H1 (cell line): ENCODE measurements at regions not wholly inside any gene's neighbourhood (a gene's known extent, or its start where the extent isn't known, plus 50 kb on each side); places are given as distances from the start of the nearest gene placed in this dataset.

Experiments used
- CTCF ChIA-PET: fragments of 300-600 bp; sonication (Branson Sonifier 250); formaldehyde crosslinking; loops from one replicate; lab custom pipeline; 2021; ENCODE audit not compliant: partially characterized antibody; lab: Charles Lee
- POLR2A ChIA-PET: fragments of 300-600 bp; sonication (Branson Sonifier 250); formaldehyde crosslinking; loops from one replicate; lab custom pipeline; 2021; ENCODE audit warnings: inconsistent platforms; ENCODE audit not compliant: partially characterized antibody; lab: Charles Lee
- DNase-seq, 2 experiments: peaks; one replicate each; pipeline versions ENCODE4 v3.0.0 to v3.0.0-alpha.2; 2010 to 2022; ENCODE audit warnings: low spot score in 2 of 2, low read depth in 1 of 2, mixed read lengths in 1 of 2
- FAIRE-seq: peaks from 2 replicates; lab custom pipeline; 2011; peaks lifted over from hg19 to GRCh38; lab: Jason Lieb, UNC
- H2AFZ ChIP-seq: 2 replicates; pipeline ENCODE4 v1.8.1; 2012; ENCODE audit warnings: low read length, inconsistent platforms
- H2AK5ac ChIP-seq: 2 replicates; pipeline ENCODE4 v1.6.1; 2013; ENCODE audit warnings: low read depth, low read length
- H2BK120ac ChIP-seq: replicated peaks from 2 replicates; pipeline ENCODE3; 2013; ENCODE audit warnings: low read depth, low read length, inconsistent platforms
- H2BK12ac ChIP-seq: 2 replicates; pipeline ENCODE4 v1.6.1; 2013; ENCODE audit warnings: low read depth, low read length
- H2BK15ac ChIP-seq: 2 replicates; pipeline ENCODE4 v1.6.1; 2013; ENCODE audit warnings: low read length
- H2BK20ac ChIP-seq: 2 replicates; pipeline ENCODE4 v1.6.1; 2013; ENCODE audit warnings: low read length
- H2BK5ac ChIP-seq: 2 replicates; pipeline ENCODE4 v1.6.1; 2013; ENCODE audit warnings: low read depth, low read length
- H3K14ac ChIP-seq: 2 replicates; pipeline ENCODE4 v1.6.1; 2013; ENCODE audit warnings: inconsistent platforms; ENCODE audit not compliant: insufficient read length
- H3K18ac ChIP-seq: 2 replicates; pipeline ENCODE4 v1.6.1; 2013; ENCODE audit warnings: low read length; ENCODE audit errors: extremely low read depth
- H3K23ac ChIP-seq: 2 replicates; pipeline ENCODE4 v1.6.1; 2013; ENCODE audit warnings: inconsistent platforms; ENCODE audit not compliant: insufficient read length
- H3K23me2 ChIP-seq: 2 replicates; pipeline ENCODE4 v1.6.1; 2013; ENCODE audit warnings: low read depth, low read length
- H3K27ac ChIP-seq: 2 replicates; pipeline ENCODE4 v1.6.1; 2011; ENCODE audit warnings: low read depth, low read length, inconsistent platforms
- H3K27me3 ChIP-seq, 4 experiments: replicated peaks in 1 of 4; 1 replicate in 1 of 4; 2 replicates in 3 of 4; pipeline versions ENCODE4 v1.6.1 to v1.8.1; 2011 to 2013; ENCODE audit warnings: low read length in 3 of 4, mild to moderate bottlenecking in 3 of 4, inconsistent platforms in 2 of 4, mixed read lengths in 2 of 4, moderate library complexity in 1 of 4; ENCODE audit not compliant: control insufficient read depth in 3 of 4, insufficient read depth in 3 of 4; ENCODE audit errors: extremely low read depth in 1 of 4
- H3K36me3 ChIP-seq, 4 experiments: 2 replicates each; pipeline versions ENCODE4 v1.6.1 to v1.8.1; 2011 to 2013; ENCODE audit warnings: mild to moderate bottlenecking in 4 of 4, low read length in 3 of 4, moderate library complexity in 2 of 4, control low read depth in 1 of 4, inconsistent platforms in 1 of 4; ENCODE audit not compliant: insufficient read depth in 4 of 4, control insufficient read depth in 2 of 4
- H3K4ac ChIP-seq: replicated peaks from 2 replicates; pipeline ENCODE3; 2013; ENCODE audit warnings: low read length, low read depth, mixed read lengths, inconsistent platforms; ENCODE audit not compliant: insufficient read length
- H3K4me1 ChIP-seq, 4 experiments: replicated peaks in 1 of 4; 1 replicate in 1 of 4; 2 replicates in 3 of 4; pipeline versions ENCODE4 v1.6.1 to v1.8.1; 2011 to 2013; ENCODE audit warnings: low read length in 3 of 4, inconsistent platforms in 2 of 4, mixed read lengths in 1 of 4; ENCODE audit not compliant: insufficient read depth in 4 of 4, control insufficient read depth in 3 of 4
- H3K4me2 ChIP-seq, 2 experiments: 2 replicates each; pipeline versions ENCODE4 v1.6.1 to v1.8.1; 2011 to 2013; ENCODE audit warnings: low read depth in 2 of 2, low read length in 2 of 2, control low read depth in 1 of 2, inconsistent platforms in 1 of 2, mild to moderate bottlenecking in 1 of 2; ENCODE audit not compliant: insufficient read depth in 1 of 2
- H3K4me3 ChIP-seq, 4 experiments: fragments of 200-600, 300-600 bp in 1 of 4; sonication (generic), shearing (Covaris generic), sonication (Bioruptor Twin) in 1 of 4; 2 replicates each; pipeline versions ENCODE4 v1.5.1 to v1.8.1; 2011 to 2016; ENCODE audit warnings: low read length in 4 of 4, low read depth in 3 of 4, control low read depth in 2 of 4, inconsistent platforms in 2 of 4, mild to moderate bottlenecking in 2 of 4, mixed read lengths in 1 of 4, moderate library complexity in 1 of 4; ENCODE audit not compliant: insufficient read depth in 2 of 4; ENCODE audit errors: extremely low read depth in 1 of 4
- H3K56ac ChIP-seq: replicated peaks from 2 replicates; pipeline ENCODE3; 2013; ENCODE audit warnings: low read depth, mild to moderate bottlenecking, mixed read lengths, low read length, inconsistent platforms; ENCODE audit not compliant: insufficient read length
- H3K79me1 ChIP-seq: 2 replicates; pipeline ENCODE4 v1.6.1; 2013; ENCODE audit warnings: low read depth, low read length, control low read depth
- H3K79me2 ChIP-seq, 2 experiments: 2 replicates each; pipeline versions ENCODE4 v1.6.1 to v1.8.1; 2012 to 2013; ENCODE audit warnings: low read length in 2 of 2, mild to moderate bottlenecking in 2 of 2, inconsistent platforms in 1 of 2; ENCODE audit not compliant: insufficient read depth in 2 of 2, control insufficient read depth in 1 of 2
- H3K9ac ChIP-seq, 4 experiments: replicated peaks in 1 of 4; 1 replicate in 1 of 4; 2 replicates in 3 of 4; pipeline versions ENCODE4 v1.6.1 to v1.8.1; 2011 to 2013; ENCODE audit warnings: low read depth in 3 of 4, low read length in 3 of 4, control low read depth in 2 of 4, mild to moderate bottlenecking in 2 of 4, moderate library complexity in 2 of 4, inconsistent platforms in 1 of 4; ENCODE audit errors: extremely low read depth in 1 of 4
- H3K9me3 ChIP-seq, 2 experiments: 2 replicates each; pipeline versions ENCODE4 v1.6.1 to v1.8.1; 2012 to 2013; ENCODE audit warnings: mild to moderate bottlenecking in 2 of 2, moderate library complexity in 2 of 2, control low read depth in 1 of 2, inconsistent platforms in 1 of 2, low read depth in 1 of 2, low read length in 1 of 2, mixed read lengths in 1 of 2; ENCODE audit not compliant: insufficient read depth in 2 of 2
- H4K20me1 ChIP-seq, 2 experiments: replicated peaks in 1 of 2; 2 replicates each; pipeline versions ENCODE3 to v1.8.1; 2011 to 2013; ENCODE audit warnings: inconsistent platforms in 2 of 2, low read length in 2 of 2, mild to moderate bottlenecking in 1 of 2; ENCODE audit not compliant: insufficient read depth in 2 of 2, control insufficient read depth in 1 of 2
- H4K5ac ChIP-seq: 2 replicates; pipeline ENCODE4 v1.6.1; 2013; ENCODE audit warnings: low read length, low read depth, mixed read lengths, inconsistent platforms; ENCODE audit not compliant: insufficient read length
- H4K8ac ChIP-seq: 2 replicates; pipeline ENCODE4 v1.8.0; 2013; ENCODE audit warnings: mild to moderate bottlenecking, moderate library complexity, low read length, inconsistent platforms; ENCODE audit not compliant: insufficient read depth; ENCODE audit errors: extremely low read depth
- H4K91ac ChIP-seq: replicated peaks from 2 replicates; pipeline ENCODE3; 2013; ENCODE audit warnings: low read length, mixed read lengths, inconsistent platforms; ENCODE audit not compliant: insufficient read length
- ASH2L ChIP-seq: fragments of 200-600, 300-600 bp; sonication (generic); IDR thresholded peaks from one replicate; pipeline ENCODE4 v1.7.1; 2017; ENCODE audit warnings: low read length
- EGR1 ChIP-seq: IDR thresholded peaks from 2 replicates; pipeline ENCODE4 v1.6.1; 2011; ENCODE audit warnings: low read depth, low read length, borderline replicate concordance
- EP300 ChIP-seq, 2 experiments: IDR thresholded peaks; 1 replicate in 1 of 2; 2 replicates in 1 of 2; pipeline ENCODE4 v1.6.1; 2011 to 2012; ENCODE audit warnings: low read depth in 2 of 2, low read length in 2 of 2, mild to moderate bottlenecking in 2 of 2, borderline replicate concordance in 1 of 2, inconsistent platforms in 1 of 2, moderate library complexity in 1 of 2
- JUN ChIP-seq: IDR thresholded peaks from 2 replicates; pipeline ENCODE4 v1.6.1; 2011; ENCODE audit warnings: low read depth, mild to moderate bottlenecking, improper control_type of control experiment, low read length
- KDM5A ChIP-seq: fragments of 200-600 bp; IDR thresholded peaks from 2 replicates; pipeline ENCODE4 v1.7.1; 2012; ENCODE audit warnings: mild to moderate bottlenecking, low read length, inconsistent platforms, mixed read lengths
- POLR2A ChIP-seq, 2 experiments: IDR thresholded peaks; 1 replicate in 1 of 2; 2 replicates in 1 of 2; pipeline ENCODE4 v1.6.1; 2011; ENCODE audit warnings: low read depth in 2 of 2, low read length in 2 of 2, mild to moderate bottlenecking in 2 of 2; ENCODE audit errors: control extremely low read depth in 1 of 2
- RFX5 ChIP-seq: IDR thresholded peaks from 2 replicates; pipeline ENCODE4 v1.6.1; 2011; ENCODE audit warnings: low read depth, low read length, improper control_type of control experiment, borderline replicate concordance
- RXRA ChIP-seq: IDR thresholded peaks from 2 replicates; pipeline ENCODE4 v1.6.1; 2011; ENCODE audit warnings: low read depth, mild to moderate bottlenecking, low read length, moderate library complexity; ENCODE audit not compliant: insufficient read depth
- SAP30 ChIP-seq: fragments of 300-600 bp; sonication (generic); IDR thresholded peaks from 2 replicates; pipeline ENCODE4 v1.7.1; 2012; ENCODE audit warnings: low read length, moderate library complexity, mild to moderate bottlenecking, inconsistent platforms; ENCODE audit not compliant: insufficient read depth, insufficient replicate concordance
- SIX5 ChIP-seq: IDR thresholded peaks from 2 replicates; pipeline ENCODE4 v1.6.1; 2011; ENCODE audit warnings: mild to moderate bottlenecking, low read depth, low read length
- TBP ChIP-seq: IDR thresholded peaks from 2 replicates; pipeline ENCODE4 v1.6.1; 2011; ENCODE audit warnings: low read depth, low read length, improper control_type of control experiment
- USF2 ChIP-seq: IDR thresholded peaks from 2 replicates; pipeline ENCODE4 v1.6.1; 2011; ENCODE audit warnings: low read length, improper control_type of control experiment
- ZNF274 ChIP-seq: IDR thresholded peaks from 2 replicates; pipeline ENCODE4 v1.7.0; 2012; ENCODE audit warnings: low read length, borderline replicate concordance; ENCODE audit errors: extremely low read depth
- WGBS, 2 experiments: shearing (Covaris generic) in 1 of 2; methylation state at CpG; one replicate each; pipeline versions ENCODE4 v1.1.6 to v1.1.7; 2013 to 2015; ENCODE audit warnings: low lambda C conversion rate in 2 of 2, mixed read lengths in 2 of 2, inconsistent platforms in 1 of 2, low coverage in 1 of 2, missing lambda C conversion rate in 1 of 2; ENCODE audit not compliant: insufficient replicate concordance in 2 of 2, insufficient coverage in 1 of 2, insufficient read length in 1 of 2; ENCODE audit errors: extremely low coverage in 1 of 2, missing lambda C conversion rate in 1 of 2; 5-methylcytosine and 5-hydroxymethylcytosine counted together
- TF ChIP-seq, protein P1 (sequence below): IDR thresholded peaks from 2 replicates; pipeline ENCODE4 v1.6.1; 2012; ENCODE audit warnings: inconsistent platforms

DNA sequence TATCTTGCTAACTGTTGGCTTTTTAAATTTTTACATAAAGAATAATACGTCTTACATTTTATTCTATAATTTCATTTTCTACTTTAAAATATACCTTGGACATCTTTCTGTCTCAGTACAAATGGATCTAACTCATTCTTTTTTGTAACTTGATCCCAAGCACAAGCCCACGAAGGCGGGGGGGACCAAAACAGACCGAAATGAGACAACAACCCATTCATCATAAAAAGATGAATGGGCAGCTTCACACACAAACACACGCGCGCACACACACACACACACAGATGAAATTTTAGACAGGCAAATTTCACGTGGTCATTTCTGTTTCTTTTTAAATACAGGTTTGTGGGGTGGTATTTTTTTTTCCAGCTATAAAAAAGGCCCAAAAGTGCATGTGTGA is 271.3 kb upstream of the TOPAZ1 start:
- Histone ChIP-seq H3K56ac (no peak overlapping the region), H2BK120ac (no peak overlapping the region), H4K5ac (no peak overlapping the region), H3K4me1 (peaks cover 8 to 30% (median 24%) of the 10 kb centered on the region in 4 experiments; a peak in 5 of 7 replicates), H3K79me2 (no peaks in the 10 kb centered on the region), H2BK5ac (no peak overlapping the region), H3K9ac (no peak overlapping the region), H3K4me3 (no peak overlapping the region), H3K27ac (no peak overlapping the region), H3K4ac (no peak overlapping the region), H3K36me3 (no peaks in the 10 kb centered on the region), H3K79me1 (no peaks in the 10 kb centered on the region), H3K18ac (no peak overlapping the region), H2BK20ac (no peak overlapping the region), H2AK5ac (no peak overlapping the region), H2BK15ac (no peak overlapping the region), H2BK12ac (no peak overlapping the region), H3K14ac (no peak overlapping the region), H3K9me3 (no peaks in the 10 kb centered on the region), H4K8ac (no peak overlapping the region), H3K4me2 (no peak overlapping the region), H4K91ac (no peak overlapping the region), H3K27me3 (no peaks in the 10 kb centered on the region), H3K23me2 (no peaks in the 10 kb centered on the region), H2AFZ (no peak overlapping the region), H3K23ac (no peak overlapping the region), H4K20me1 (no peaks in the 10 kb centered on the region)
- POLR2A ChIA-PET = no interaction called here
- WGBS, 2 experiments = 83% methylated on average over 8 of the region's 8 CpGs; no CpG with 5 or more reads in 1 of the 2 experiments
- TF ChIP-seq ZNF274 (no peak), EGR1 (no peak), KDM5A (no peak), SIX5 (no peak), RFX5 (no peak), JUN (no peak), ASH2L (no peak), TBP (no peak), POLR2A (IDR thresholded peaks at IDR 0.05; ENCODE audit: control extremely low read depth in 1 of 2, low read depth in 2 of 2, low read length in 2 of 2) (no peak), SAP30 (no peak), RXRA (no peak), USF2 (no peak), EP300 (IDR thresholded peaks at IDR 0.05; ENCODE audit: borderline replicate concordance in 1 of 2, low read depth in 2 of 2, low read length in 2 of 2) (no peak)
- TF ChIP-seq, protein P1, sequence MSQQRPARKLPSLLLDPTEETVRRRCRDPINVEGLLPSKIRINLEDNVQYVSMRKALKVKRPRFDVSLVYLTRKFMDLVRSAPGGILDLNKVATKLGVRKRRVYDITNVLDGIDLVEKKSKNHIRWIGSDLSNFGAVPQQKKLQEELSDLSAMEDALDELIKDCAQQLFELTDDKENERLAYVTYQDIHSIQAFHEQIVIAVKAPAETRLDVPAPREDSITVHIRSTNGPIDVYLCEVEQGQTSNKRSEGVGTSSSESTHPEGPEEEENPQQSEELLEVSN = no peak
- CTCF ChIA-PET = no interaction called here
- FAIRE-seq = no peak
- no peak for DNase-seq
